Hematopoietic multipotent progenitor cell treated with erythropoietin and hydrocortisone succinate and interleukin-3 and kit ligand, for 6 days (in vitro differentiated cells): ENCODE measurements at regions not wholly inside any gene's neighbourhood (a gene's known extent, or its start where the extent isn't known, plus 50 kb on each side); places are given as distances from the start of the nearest gene placed in this dataset.
A peak's percentile ranks its signal among the peaks of the same experiment; 100 is the strongest.

Source experiments
- DNase-seq: peaks from one replicate; pipeline ENCODE4 v3.0.0-alpha.2; 2015

GRCh38 chr2:42864641-42865280 lies 72.4 kb upstream of the HAAO start:
- DNase-seq, result peak; percentile 40

GRCh38 chr2:42864222-42864621 lies 71.8 kb upstream of the HAAO start:
- no peak for DNase-seq

- no peak for DNase-seq
Measured at GRCh38 chr2:42863751-42864150, 71.4 kb upstream of the HAAO start.

- DNase-seq, result no peak
Measured at GRCh38 chr2:42863320-42863719, 70.9 kb upstream of the HAAO start.

- DNase-seq, result no peak
Measured at GRCh38 chr2:42862669-42863185, 70.3 kb upstream of the HAAO start.

- no peak for DNase-seq
Measured at GRCh38 chr2:42861321-42861720, 68.9 kb upstream of the HAAO start.

- no peak for DNase-seq
Measured at GRCh38 chr2:42860319-42861094, 68.1 kb upstream of the HAAO start.

- peak; percentile 42 for DNase-seq
Measured at GRCh38 chr2:42859791-42860190, 67.4 kb upstream of the HAAO start.

- peak; percentile 93 for DNase-seq
Measured at GRCh38 chr2:42859006-42859552, 66.7 kb upstream of the HAAO start.

- no peak for DNase-seq
Measured at GRCh38 chr2:42858140-42859005, 66.0 kb upstream of the HAAO start.

- DNase-seq, result no peak
Measured at GRCh38 chr2:42856891-42857632, 64.7 kb upstream of the HAAO start.

- DNase-seq, result no peak
Measured at GRCh38 chr2:42856106-42856860, 63.9 kb upstream of the HAAO start.

GRCh38 chr2:42855221-42855970 lies 63.0 kb upstream of the HAAO start:
- DNase-seq, result no peak

GRCh38 chr2:42854207-42854818 lies 61.9 kb upstream of the HAAO start:
- no peak for DNase-seq

- DNase-seq, result no peak
Measured at GRCh38 chr2:42853549-42854206, 61.3 kb upstream of the HAAO start.

GRCh38 chr2:42852798-42853197 lies 60.4 kb upstream of the HAAO start:
- DNase-seq, result no peak

- DNase-seq, result no peak
Measured at GRCh38 chr2:42851740-42852250, 59.4 kb upstream of the HAAO start.

- no peak for DNase-seq
Measured at GRCh38 chr2:42851186-42851585, 58.8 kb upstream of the HAAO start.

GRCh38 chr2:42850016-42850805 lies 57.8 kb upstream of the HAAO start:
- DNase-seq, result no peak
